ENCODE measurements at regions not wholly inside any gene's neighbourhood (a gene's known extent, or its start where the extent isn't known, plus 50 kb on each side); places are given as distances from the start of the nearest gene placed in this dataset.

GRCh38 chrX:99495453-99495852 is 914.6 kb downstream of the PCDH19 start:
- TF ChIP-seq CTCF (conservative IDR thresholded peaks at IDR 0.05; ENCODE audit: low read depth, low read length): no peak
- TF ChIP-seq POLR2A (IDR thresholded peaks at IDR 0.05; ENCODE audit: low read depth, low read length): no peak
- no peak for TF ChIP-seq RCOR1 (IDR thresholded peaks at IDR 0.05; ENCODE audit: insufficient replicate concordance, low read length)
- no peak for TF ChIP-seq RAD21 (IDR thresholded peaks at IDR 0.05; ENCODE audit: low read length)
- no peak for TF ChIP-seq USF2 (IDR thresholded peaks at IDR 0.05; ENCODE audit: low read depth, low read length)
- no peak for TF ChIP-seq MXI1 (IDR thresholded peaks at IDR 0.05; ENCODE audit: borderline replicate concordance, low read depth, low read length)
- no peak for TF ChIP-seq NFE2L2 (IDR thresholded peaks at IDR 0.05; ENCODE audit: low read depth, low read length)
- no peak for TF ChIP-seq MAFK (IDR thresholded peaks at IDR 0.05; ENCODE audit: low read depth, low read length)
- no peak for TF ChIP-seq FOS (IDR thresholded peaks at IDR 0.05; ENCODE audit: low read depth, low read length)

Data from IMR-90 (cell line).